GM12872 (cell line): ENCODE measurements at regions not wholly inside any gene's neighbourhood (a gene's known extent, or its start where the extent isn't known, plus 50 kb on each side); places are given as distances from the start of the nearest gene placed in this dataset.

Experiments used
- CTCF ChIP-seq: IDR thresholded peaks from 3 replicates; pipeline ENCODE4 v1.5.1; 2011; ENCODE audit warnings: low read depth, mild to moderate bottlenecking, low read length, moderate library complexity; ENCODE audit not compliant: insufficient read depth

- TF ChIP-seq CTCF: no peak
These were observed 138.3 kb downstream of the FAM124B start for GRCh38 chr2:224263571-224264043.

- TF ChIP-seq CTCF: no peak
These were observed 140.6 kb downstream of the FAM124B start for GRCh38 chr2:224261326-224261725.

GRCh38 chr2:224260372-224261020 lies 141.4 kb downstream of the FAM124B start:
- TF ChIP-seq CTCF: no peak

- no peak for TF ChIP-seq CTCF
These were observed 142.1 kb downstream of the FAM124B start for GRCh38 chr2:224259831-224260230.

GRCh38 chr2:224258059-224258458 lies 143.8 kb downstream of the FAM124B start:
- TF ChIP-seq CTCF: no peak

- TF ChIP-seq CTCF: no peak
These were observed 144.8 kb downstream of the FAM124B start for GRCh38 chr2:224257156-224257555.

- no peak for TF ChIP-seq CTCF
These were observed 148.4 kb downstream of the FAM124B start for GRCh38 chr2:224253464-224253863.
